Heart left ventricle (tissue), 13 donors: ENCODE measurements at regions not wholly inside any gene's neighbourhood (a gene's known extent, or its start where the extent isn't known, plus 50 kb on each side); places are given as distances from the start of the nearest gene placed in this dataset.

Source experiments
- POLR2A ChIP-seq, 2 donors: fragments of 450-650 bp; IDR thresholded peaks; one replicate each; pipeline ENCODE4 v1.6.1; 2017; ENCODE audit warnings: antibody characterized with exemption in 2 of 2, mild to moderate bottlenecking in 2 of 2, moderate library complexity in 2 of 2
- TF ChIP-seq, protein P1 (sequence below), 12 donors: fragments of 200-600 bp; sonication (generic) in 4 of 12; IDR thresholded peaks; one replicate each; pipeline versions ENCODE4 v1.5.0 to v1.8.0; 2018 to 2022; ENCODE audit warnings: antibody characterized with exemption in 12 of 12, mild to moderate bottlenecking in 5 of 12
- donor health status: ischemic (EF 13 %, LVEDD 7.1; RV severe dilation, severe dysfunction).
- donor health status: DM: no; HTN: yes; CAD: no.
- donor health status: DM: no; HTN: no; CAD: no.
- donor health status: ischemic (EF 25% LVEDD 6.9; RV normal size, moderate dysfunction).
- donor health status: ischemic (EF 25% LVEDD 5.7; RV mildly dilated, moderate dysfunction).
- donor health status: ischemic (EF 35%, LVEDD 5.7; RV mildly dilated, moderate dysfunction).
- donor health status: nonischemic (EF 11% LVEDD 7.7; RV severe dilation, severe dysfunction).
- donor health status: DM: yes; HTN: yes; CAD: no.
- donor health status: PGD.
- donor health status: ischemic (EF 29% LVEDD 5.4; RV normal size, mild dysfunction).
- donor health status: nonischemic (EF 23%, LVEDD 6.1; RV moderate dilation, normal function).

- TF ChIP-seq POLR2A (IDR thresholded peaks at IDR 0.05), result no peak
- TF ChIP-seq, protein P1, sequence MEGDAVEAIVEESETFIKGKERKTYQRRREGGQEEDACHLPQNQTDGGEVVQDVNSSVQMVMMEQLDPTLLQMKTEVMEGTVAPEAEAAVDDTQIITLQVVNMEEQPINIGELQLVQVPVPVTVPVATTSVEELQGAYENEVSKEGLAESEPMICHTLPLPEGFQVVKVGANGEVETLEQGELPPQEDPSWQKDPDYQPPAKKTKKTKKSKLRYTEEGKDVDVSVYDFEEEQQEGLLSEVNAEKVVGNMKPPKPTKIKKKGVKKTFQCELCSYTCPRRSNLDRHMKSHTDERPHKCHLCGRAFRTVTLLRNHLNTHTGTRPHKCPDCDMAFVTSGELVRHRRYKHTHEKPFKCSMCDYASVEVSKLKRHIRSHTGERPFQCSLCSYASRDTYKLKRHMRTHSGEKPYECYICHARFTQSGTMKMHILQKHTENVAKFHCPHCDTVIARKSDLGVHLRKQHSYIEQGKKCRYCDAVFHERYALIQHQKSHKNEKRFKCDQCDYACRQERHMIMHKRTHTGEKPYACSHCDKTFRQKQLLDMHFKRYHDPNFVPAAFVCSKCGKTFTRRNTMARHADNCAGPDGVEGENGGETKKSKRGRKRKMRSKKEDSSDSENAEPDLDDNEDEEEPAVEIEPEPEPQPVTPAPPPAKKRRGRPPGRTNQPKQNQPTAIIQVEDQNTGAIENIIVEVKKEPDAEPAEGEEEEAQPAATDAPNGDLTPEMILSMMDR (IDR thresholded peaks at IDR 0.05), result peak in 5 of 12 donors; percentile 14 to 44 (median 31)
These were observed 116.1 kb downstream of the PSMG1 start for GRCh38 chr21:39066829-39067780.
